GM11168 (cell line): ENCODE measurements at regions not wholly inside any gene's neighbourhood (a gene's known extent, or its start where the extent isn't known, plus 50 kb on each side); places are given as distances from the start of the nearest gene placed in this dataset.

Source experiments
- in situ Hi-C: fragments of 300-500 bp; cut with MboI; formaldehyde crosslinking; loops from one replicate; pipeline ENCODE4 v1.12.0; 2022; ENCODE audit warnings: low sequenced_read_pairs; ENCODE audit not compliant: unreplicated experiment

DNA sequence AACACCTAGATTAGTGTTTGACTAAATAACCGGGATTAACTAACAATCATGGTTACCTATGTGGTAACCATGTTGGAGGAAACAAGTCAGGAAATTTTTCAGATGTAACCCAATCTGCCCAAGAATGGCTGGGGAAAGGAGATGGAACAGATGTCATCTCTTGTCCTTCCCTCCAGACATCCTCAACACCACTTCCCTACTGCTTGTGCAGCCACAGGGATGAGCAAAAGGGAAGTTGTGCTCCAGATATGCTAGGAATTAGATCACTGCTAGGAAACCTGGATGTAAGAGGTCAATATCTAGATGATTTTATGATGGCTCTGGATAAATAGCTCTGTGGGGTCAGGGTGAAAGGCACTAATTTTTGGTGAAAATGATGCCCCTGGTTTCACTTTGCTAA, 61.3 kb upstream of the ELL2 start:
- in situ Hi-C loops: no loop called here

- in situ Hi-C loops: no loop called here
These were observed 56.3 kb upstream of the ELL2 start for GRCh38 chr5:96017951-96018350.

DNA sequence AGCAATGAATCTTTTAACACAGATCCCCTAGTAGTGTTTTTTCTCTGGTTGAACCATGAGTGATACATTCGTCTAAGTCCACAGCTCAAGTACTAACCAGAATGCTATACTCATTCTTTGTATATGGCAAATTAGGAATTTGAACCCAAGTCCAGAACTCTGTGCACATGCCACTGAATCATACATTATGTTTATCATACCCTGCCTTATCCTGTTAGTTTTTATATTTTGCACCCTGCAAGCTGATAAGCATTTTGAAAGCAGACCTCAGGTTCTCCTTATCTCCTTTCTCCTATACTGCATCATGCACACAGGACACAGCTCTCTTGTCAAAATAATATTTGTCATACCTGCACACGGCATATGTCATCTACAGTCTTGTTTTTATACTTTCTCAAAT, 54.6 kb upstream of the ELL2 start:
- in situ Hi-C loops: no loop called here

DNA sequence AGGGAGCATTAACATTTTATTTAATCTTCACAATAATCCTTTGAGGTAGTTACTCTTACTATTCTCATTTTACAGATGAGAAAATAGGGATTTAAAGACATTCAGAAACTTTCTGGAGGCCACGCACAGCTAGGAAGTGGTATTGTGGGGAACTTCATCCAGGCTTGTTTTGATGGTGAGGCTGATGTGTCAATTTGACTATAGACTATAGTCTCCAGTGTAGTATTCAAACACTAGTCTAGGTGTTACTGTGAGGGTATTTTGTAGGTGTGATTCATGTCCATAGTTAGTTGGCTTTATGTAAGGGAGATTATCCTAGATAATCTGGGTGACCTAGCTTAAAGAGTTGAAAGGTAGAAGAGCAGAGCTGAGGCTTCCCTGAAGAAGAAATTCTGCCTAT, 54.1 kb upstream of the ELL2 start:
- in situ Hi-C loops: no loop called here

DNA sequence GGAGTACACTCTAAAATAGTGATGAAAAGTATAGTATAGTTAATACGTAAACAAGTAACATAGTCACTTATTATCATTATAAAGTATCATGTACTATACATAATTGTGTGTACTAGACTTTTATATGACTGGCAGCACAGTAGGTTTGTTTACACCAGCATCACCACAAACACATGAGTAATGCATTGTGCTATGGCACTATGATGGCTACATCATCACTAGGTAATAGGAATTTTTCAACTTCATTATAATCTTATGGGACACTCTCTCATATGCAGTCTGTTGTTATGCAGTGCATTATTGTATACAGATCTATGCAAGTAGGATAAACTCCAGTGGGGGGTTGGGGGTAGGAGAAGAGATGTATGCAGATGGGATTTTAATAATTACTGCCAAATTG, 52.7 kb upstream of the ELL2 start:
- in situ Hi-C loops: no loop called here

GRCh38 chr5:96013254-96013653, 51.6 kb upstream of the ELL2 start:
- in situ Hi-C loops: no loop called here

DNA sequence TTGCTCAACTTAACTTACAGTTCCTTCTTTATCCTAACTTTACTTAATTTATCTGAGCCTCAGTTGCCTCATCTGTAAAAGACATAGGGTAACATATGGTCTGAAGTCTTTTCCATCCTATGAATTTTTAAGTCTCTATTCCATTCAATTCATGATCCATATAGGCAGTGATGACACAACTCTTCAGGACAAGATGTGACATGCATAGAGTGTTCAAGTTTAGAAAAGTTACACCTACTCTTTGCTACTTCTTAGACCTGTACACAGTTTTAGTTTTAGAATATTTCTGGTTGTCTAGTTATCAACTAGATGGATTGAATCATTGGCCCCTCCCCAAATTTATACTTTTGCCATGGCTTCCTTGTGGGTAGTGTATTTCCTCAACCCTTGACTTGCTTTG, 50.7 kb upstream of the ELL2 start:
- in situ Hi-C loops: no loop called here
